ENCODE measurements at regions not wholly inside any gene's neighbourhood (a gene's known extent, or its start where the extent isn't known, plus 50 kb on each side); places are given as distances from the start of the nearest gene placed in this dataset.

GRCh38 chr1:199396456-199396855 is 631.1 kb upstream of the NR5A2 start:
- no peak for ATAC-seq
- no peak for DNase-seq
- Histone ChIP-seq H3K27ac (no peak overlapping the region), H3K4me1 (no peaks in the 10 kb centered on the region), H3K9me3 (no peaks in the 10 kb centered on the region), H3K4me3 (no peak overlapping the region), H3K27me3 (no peaks in the 10 kb centered on the region), H3K36me3 (no peaks in the 10 kb centered on the region)
- intact Hi-C loops (cut with DNase I) = no loop called here
- TF ChIP-seq CTCF (IDR thresholded peaks at IDR 0.05) = no peak

- ATAC-seq (no peak), DNase-seq (no peak)
- intact Hi-C loops (cut with DNase I) = no loop called here
These were observed 627.4 kb upstream of the NR5A2 start for GRCh38 chr1:199399996-199400724.

GRCh38 chr1:199403531-199404116 is 623.9 kb upstream of the NR5A2 start:
- H3K9me3 ChIP-seq = no peaks in the 10 kb centered on the region
- H3K27me3 ChIP-seq = no peaks in the 10 kb centered on the region
- H3K27ac ChIP-seq = no peak overlapping the region
- intact Hi-C loops (cut with DNase I) = no loop called here
- DNase-seq = no peak
- no peaks in the 10 kb centered on the region for H3K4me1 ChIP-seq
- no peak for ATAC-seq
- no peak overlapping the region for H3K4me3 ChIP-seq
- no peaks in the 10 kb centered on the region for H3K36me3 ChIP-seq
- TF ChIP-seq CTCF (IDR thresholded peaks at IDR 0.05) = no peak

More at GRCh38 chr1:199399996-199400724, 627.4 kb upstream of the NR5A2 start:
- no peak for TF ChIP-seq CTCF (IDR thresholded peaks at IDR 0.05)
- Histone ChIP-seq H3K27me3 (no peaks in the 10 kb centered on the region), H3K4me3 (no peak overlapping the region), H3K9me3 (no peaks in the 10 kb centered on the region), H3K4me1 (no peaks in the 10 kb centered on the region), H3K27ac (no peak overlapping the region), H3K36me3 (no peaks in the 10 kb centered on the region)

- ATAC-seq (no peak), DNase-seq (no peak)
- H3K27me3 ChIP-seq = no peaks in the 10 kb centered on the region
- no peak overlapping the region for H3K27ac ChIP-seq
- no peaks in the 10 kb centered on the region for H3K36me3 ChIP-seq
- no peaks in the 10 kb centered on the region for H3K9me3 ChIP-seq
- no peaks in the 10 kb centered on the region for H3K4me1 ChIP-seq
- intact Hi-C loops (cut with DNase I) = no loop called here
- no peak overlapping the region for H3K4me3 ChIP-seq
- no peak for TF ChIP-seq CTCF (IDR thresholded peaks at IDR 0.05)
These were observed 623.3 kb upstream of the NR5A2 start for GRCh38 chr1:199404191-199404590.

- TF ChIP-seq CTCF (IDR thresholded peaks at IDR 0.05) = no peak
- H3K27me3 ChIP-seq = no peaks in the 10 kb centered on the region
- ATAC-seq (no peak), DNase-seq (no peak)
- no peak overlapping the region for H3K27ac ChIP-seq
- intact Hi-C loops (cut with DNase I) = no loop called here
- no peaks in the 10 kb centered on the region for H3K36me3 ChIP-seq
- no peaks in the 10 kb centered on the region for H3K9me3 ChIP-seq
- no peak overlapping the region for H3K4me3 ChIP-seq
- no peaks in the 10 kb centered on the region for H3K4me1 ChIP-seq
These were observed 622.5 kb upstream of the NR5A2 start for GRCh38 chr1:199404976-199405375.

Data from upper lobe of right lung (tissue), 1 donor.